NCI-H2227 treated with DMSO at 0.1 percent for 48 hours (cell line): ENCODE measurements at regions not wholly inside any gene's neighbourhood (a gene's known extent, or its start where the extent isn't known, plus 50 kb on each side); places are given as distances from the start of the nearest gene placed in this dataset.

Experiments used
- DNase-seq: peaks from one replicate; lab custom pipeline; 2025; lab: John Stamatoyannopoulos, UW

DNA sequence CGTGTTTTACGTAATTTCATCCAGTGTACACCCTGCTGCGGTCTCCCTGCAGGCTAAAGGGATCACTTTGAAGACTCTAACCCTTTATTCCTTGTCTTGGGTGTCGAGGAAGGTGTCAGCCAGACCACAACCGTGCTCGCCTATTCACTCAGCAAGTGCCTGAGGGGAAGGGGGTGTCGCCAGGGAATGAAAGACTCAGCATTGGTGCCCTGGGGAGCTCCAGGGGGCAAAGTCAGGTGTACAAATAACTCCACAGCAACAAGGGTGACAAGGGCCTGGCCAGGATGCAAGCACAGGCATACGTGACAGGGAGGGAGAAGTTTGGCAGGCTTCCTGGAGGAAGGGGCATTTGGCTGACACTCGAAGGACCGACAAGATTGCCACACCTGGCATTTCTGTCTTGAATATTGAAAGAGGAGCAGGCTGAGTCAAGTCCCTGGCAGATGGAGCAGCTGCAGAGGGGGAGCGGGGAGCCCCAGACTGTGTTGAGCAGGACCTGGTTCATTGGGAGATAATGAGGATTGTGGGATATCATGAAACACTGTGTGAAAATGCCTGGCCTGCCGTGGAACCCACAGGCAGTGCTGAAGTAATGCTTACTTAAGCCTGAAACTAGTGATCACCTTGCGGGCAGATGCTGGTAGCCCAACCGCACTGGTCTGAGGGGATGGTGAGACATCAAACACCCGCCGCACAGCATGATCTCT, 93.9 kb downstream of the RHOB start:
- no peak for DNase-seq

DNA sequence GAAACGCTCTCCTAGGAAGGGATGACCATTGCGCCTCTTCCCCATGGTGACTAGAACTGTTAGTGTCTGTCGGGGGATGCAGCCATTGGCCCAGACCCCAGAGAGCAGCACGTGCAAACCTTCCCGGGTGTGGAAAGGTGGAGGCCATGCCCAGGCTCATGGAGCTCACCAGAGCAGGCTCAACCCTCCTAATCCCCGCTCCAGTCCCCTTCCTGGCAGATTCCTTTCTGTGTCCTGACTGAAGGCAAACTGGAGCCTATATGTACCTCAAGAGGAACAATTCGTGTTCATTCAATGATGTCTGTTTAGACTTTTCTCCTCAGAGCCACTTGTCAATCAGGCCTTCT, 94.4 kb downstream of the RHOB start:
- DNase-seq, result no peak

DNA sequence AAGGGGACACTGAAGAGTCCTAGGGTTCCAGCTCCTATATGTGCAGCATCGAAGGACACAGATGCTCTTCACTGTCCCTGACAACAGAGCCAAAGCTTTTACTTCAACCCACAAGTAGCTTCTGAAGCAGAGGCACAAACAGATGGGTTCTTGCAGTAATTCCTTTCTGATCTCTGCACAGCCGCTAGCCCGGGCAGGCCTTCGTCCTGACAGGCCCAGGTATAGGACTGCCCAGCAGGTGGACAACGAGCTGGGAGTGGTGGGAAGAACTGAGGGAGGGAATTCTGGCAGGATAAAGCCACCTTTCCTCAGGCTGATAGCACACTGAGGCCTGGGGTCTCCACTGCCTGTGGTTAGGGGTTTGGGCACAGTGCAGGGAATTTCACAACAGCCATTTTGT, 94.8 kb downstream of the RHOB start:
- DNase-seq, result no peak

DNA sequence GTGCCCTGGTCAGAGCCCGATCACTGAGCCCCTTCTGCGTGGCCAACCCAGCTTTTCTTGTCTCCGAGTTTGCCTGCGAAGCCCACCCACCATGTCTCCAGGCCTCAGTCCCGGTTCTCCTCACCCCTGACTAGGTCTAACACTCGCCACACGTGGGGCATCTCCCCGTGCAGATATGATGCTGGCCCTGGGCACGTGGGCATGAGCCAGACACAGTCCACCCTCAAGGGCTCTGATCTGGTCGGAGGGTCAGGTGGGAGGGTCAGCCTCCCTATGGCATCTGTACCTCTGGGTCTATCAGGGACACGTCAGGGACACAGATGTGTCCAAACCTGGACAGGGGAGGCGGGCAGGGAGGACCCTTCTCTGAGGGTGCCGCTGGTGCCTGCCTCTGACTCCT, 95.4 kb downstream of the RHOB start:
- DNase-seq, result no peak

DNA sequence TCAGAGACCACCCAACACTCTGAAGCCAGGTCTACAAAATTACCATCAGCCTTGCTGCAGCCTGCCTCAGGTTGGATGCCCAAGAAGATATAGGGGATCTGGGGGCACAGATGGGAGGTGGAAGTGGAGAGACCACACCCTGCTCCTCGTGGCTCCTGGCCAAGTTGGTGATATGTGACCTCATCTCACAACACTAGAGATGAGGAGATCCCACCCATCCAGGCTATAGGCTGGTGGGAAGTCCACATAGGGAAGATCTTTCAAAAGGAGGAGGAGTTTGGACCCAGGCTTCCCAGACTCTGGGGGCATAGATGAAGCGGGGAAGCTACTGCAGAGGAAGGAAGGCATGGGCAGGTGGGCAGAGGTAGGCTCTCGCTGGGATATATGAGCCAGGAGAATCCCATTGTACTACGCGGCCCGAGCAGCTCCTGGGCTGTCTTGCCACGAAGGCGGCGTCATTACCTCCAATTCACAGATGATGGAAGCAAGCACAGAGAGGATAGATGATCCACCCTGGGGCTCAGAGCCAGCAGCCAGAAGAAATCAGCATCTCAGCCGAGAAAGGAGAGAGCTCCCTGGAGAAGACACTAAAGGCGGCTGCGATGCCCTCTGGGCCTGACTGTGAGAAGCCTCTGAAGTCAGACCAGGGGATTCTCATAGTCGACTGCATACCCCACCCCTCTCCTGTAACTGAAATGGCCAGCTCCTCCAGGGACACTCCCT, 96.0 kb downstream of the RHOB start:
- no peak for DNase-seq

DNA sequence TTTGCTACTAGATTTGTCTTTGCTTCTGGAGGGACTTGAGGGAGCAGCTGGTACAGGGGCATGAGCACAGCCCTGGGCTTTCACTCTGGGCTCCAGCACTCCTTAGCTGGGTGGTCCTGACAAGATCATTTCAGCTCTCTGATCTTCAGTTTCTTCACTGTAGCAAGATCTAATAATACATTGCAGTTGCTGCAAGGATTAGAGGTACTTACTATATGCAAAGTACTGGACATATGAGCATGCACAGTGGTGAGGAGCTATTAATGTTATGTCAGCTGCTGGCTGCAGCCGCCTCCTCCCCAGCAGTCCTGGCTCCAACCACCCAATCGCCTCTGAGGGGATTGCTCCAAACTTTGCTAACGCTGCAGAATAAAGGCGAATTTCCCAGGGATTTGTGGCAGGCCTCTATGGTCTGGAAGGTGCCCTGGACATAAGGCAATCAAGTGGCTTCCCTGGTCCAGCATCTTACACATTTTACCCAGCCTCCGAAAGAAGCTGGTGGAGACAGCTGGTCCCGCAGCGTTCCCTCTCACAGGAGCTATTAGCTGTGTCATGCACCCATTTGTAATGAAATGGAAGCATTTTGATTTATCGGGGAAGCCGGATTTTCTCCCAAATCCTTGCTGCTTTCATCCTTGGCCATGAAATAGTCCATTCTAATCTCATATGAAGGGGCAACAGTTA, 96.7 kb downstream of the RHOB start:
- peak; percentile 38 for DNase-seq

DNA sequence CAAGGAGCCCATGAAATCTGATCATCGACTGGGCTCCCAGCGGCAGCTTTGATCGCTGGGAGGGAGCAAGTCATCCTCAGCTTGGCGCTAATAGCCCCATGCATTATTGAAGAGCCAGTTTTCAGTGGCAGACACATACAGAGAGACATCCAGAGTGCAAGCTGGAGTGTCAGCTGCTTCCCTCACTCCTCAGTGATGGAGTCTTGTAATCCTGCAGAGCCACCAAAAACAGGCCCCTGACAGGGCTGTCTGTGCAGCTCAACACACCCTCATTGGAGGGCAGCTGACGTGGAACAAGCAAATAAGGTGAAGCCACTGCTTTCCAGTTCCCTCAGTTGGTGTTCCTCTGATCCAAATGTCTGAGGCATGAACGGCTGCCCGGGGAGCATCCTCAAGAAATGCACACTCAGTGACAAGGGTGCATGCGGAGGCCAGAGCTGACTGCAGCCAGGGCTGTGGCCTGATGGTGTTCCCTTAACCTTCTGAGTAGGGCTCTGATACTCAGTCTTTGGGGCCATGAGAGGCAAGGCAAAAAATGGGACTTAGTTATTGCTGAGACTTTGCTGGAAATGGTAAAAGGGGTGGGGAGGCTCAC, 97.4 kb downstream of the RHOB start:
- peak; percentile 38 for DNase-seq

DNA sequence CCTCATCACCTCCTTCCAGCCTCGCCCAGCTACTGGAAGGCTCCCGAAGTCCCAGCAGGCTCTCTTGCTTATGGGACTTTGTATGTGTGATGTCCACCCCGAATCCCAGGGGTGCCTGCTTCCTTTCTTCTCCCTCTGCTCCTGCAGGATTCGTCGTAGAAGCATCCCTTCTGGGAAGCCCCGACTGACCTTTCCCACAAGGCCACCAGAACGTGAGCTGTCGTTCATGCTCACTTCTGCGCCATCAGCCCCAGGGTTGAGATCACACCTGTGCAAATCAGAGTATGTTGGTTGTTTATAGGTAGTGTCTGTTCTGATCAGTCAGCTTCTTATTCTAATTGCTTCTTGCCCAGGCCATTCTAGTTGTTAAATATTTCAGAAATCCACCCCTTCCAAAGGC, 101.8 kb downstream of the HS1BP3 start:
- no peak for DNase-seq

DNA sequence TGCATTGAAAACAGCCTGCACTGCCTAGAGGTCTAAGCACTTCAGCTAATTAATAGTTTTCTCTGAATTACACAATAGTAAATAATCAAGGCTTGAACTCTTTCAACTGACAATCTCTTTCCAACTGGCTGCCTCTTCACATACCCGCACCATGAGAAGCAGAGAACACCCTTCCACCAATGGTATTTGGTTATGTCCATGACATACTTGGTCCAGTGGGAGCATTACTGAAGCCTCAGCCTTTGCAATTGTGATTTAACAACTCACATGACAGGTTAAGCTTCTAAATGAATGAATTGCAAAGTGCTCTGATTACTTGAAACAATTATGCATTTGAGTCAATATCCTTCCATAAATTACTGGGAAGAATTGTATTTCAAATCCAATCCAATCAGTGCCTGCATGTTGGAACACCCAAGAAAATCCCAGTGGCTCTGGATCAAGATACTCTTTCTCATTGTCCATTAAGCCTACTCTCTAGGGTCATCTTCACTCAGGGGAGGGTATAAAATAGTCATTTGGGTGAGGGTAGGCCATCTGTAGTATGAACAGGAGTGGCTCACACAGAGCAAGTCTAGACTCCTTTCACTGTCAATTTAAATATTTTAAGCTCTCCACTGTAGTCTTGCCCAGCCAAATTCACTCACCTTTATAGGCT, 101.1 kb downstream of the HS1BP3 start:
- no peak for DNase-seq

DNA sequence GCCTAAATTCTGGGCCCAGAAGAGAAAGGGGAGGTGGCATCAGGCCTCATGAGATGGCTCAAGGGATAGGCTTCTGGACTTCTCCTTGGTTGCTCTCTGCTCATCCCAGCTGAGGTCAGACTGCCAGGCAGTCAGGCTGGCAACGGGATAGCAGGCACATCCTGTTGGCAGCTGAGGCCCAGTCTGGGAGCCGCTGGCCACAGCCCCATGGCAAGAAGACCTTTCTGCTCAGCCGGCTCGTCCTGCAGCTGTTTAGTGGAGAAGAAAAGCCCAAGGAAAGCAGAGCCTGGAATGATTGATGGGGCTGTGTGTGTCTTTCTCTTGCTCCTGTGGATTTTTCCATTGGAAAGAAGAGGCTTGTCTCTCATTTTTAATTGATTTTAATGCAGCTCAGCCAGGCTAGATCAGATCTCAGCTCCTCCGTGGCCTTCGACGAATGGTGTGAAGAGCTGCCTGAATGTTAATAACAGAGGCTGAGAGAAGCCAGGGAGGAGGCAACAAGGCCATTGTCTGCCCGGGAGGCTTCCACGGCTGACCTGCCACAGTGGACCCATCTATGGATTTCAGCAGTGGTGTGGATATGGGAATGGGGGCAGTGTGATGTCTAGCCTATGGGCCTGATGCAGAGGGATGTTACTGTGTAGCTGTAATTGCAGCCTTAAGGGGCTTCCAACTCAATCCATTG, 99.5 kb downstream of the HS1BP3 start:
- DNase-seq, result no peak

DNA sequence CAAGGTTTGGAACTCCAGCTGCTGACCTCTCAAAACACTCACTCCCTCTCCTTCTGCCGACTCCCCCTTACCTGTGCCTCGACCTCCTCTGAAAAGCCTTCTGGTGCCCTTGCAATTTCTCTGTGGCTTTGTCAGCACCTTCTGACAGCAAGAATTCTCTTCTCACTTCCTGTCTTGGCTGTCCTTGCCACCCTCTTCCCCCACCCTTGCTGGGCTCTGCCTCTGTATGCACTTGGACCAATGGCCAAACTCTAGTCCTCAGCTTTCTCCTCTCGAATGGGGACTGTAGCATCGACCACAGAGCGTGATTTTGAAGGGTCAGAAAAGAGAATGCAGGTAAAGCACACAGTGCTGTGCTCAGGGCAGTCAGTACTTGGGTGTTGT, 99.0 kb downstream of the HS1BP3 start:
- no peak for DNase-seq

DNA sequence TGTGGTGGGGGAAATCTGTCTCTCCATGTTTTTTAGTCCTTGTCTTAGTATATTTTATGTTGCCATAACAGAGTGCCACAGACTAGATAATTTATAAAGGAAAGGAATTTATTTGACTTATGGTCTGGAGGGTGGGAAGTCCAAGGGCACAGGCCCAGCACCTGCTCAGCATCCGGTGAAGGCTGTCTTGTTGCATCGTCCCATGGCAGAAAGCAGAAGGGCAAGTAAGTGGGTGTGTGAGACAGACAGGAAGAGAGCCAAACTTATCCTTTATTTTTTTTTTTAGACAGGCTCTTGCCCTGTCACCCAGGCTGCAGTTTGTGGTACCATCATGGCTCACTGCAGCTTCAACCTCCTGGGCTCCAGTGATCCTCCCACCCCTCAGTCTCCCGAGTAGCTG, 98.1 kb downstream of the HS1BP3 start:
- DNase-seq, result no peak

DNA sequence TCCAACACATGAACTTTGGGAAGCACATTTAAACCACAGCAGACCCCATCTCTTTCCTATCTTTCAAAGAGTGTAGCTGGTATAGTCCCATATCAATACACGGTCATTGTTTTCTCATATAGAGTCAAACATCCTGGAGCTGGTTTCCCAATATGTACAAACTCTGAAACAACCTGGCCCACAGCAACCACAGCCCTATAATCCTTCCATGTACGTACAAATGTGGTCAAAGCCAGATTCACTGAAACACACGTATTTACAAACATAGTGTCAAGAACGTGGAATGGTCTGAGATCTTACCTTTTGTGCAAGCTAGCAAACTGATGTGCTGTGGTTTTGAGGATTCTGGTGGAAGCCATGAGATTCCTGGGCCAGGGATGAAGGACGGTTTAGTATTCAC, 97.3 kb downstream of the HS1BP3 start:
- DNase-seq, result no peak

DNA sequence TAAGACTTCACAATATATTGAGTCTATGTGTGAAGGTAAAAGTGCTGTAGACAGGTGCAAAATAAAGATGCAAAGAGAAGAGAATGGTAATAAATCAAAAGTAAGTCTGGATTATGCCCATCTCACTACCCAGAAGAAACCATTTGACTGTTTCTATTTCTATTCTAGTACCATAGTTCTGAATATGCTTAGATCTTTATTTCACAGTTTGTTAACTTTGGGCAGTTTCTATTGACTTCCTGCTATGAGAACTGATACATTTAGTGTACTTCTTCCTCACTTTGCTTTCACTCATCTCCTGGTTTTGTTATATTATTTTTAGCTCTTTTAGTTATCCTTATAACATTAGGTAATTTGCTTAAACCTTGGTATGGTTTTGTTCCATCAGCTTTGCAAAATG, 94.9 kb downstream of the HS1BP3 start:
- no peak for DNase-seq

DNA sequence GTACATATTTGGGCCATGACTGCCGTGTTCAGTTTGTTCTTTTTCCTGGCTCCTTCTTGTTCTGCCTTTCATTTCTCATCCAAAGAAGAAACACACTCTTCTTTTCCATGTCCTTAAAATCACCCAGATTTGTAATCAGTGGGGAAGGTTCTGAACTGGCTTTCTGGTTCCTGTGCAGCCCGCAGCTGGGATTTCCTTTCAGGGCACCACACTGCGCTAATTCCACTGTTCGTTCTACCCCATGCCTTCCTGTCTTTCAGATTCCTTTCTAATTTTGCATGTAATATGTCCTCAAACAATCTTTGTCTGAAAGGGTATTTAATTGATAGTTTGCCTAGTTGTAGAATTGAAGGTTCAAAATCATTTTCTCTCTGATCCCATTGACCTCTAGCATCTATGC, 94.1 kb downstream of the HS1BP3 start:
- no peak for DNase-seq

DNA sequence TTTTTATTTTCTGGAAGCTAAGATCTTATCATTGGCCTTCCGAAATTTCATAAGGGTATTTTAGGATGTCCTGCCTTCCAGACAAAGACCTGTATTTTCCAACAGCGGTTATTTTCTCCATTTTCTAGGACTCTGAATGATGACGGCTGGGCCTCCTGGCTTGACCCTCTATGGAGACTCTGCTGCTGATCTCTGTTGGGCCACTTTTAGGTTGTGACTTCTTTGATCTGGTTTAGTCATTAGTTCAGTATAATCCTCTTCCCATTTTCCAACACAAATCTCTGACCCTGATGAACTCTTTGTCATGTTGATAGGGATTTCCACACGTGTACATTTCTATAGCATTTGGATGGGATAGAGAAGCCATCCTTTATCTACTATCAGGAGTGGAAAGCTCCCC, 93.7 kb downstream of the HS1BP3 start:
- DNase-seq, result no peak

DNA sequence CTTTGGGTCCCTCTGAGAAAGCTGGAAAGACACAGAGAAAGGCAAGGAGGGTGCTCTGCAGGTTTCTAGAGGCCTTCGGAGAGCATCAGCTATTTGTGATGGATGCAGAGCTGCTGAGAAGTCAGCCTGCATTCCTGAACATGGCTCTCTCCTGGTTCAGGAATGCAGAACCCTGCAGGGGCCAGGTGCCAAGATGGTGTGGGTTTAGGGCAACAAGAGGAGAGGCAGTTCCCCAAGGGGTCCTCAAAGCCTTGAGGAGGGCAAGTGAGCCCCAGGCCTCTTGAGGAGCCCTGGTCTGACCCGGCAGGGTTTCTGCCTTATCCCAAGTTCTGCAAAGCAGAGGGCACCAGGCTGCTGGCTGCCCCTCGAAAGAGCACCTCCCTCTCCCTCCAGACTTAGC, 93.3 kb downstream of the HS1BP3 start:
- no peak for DNase-seq

DNA sequence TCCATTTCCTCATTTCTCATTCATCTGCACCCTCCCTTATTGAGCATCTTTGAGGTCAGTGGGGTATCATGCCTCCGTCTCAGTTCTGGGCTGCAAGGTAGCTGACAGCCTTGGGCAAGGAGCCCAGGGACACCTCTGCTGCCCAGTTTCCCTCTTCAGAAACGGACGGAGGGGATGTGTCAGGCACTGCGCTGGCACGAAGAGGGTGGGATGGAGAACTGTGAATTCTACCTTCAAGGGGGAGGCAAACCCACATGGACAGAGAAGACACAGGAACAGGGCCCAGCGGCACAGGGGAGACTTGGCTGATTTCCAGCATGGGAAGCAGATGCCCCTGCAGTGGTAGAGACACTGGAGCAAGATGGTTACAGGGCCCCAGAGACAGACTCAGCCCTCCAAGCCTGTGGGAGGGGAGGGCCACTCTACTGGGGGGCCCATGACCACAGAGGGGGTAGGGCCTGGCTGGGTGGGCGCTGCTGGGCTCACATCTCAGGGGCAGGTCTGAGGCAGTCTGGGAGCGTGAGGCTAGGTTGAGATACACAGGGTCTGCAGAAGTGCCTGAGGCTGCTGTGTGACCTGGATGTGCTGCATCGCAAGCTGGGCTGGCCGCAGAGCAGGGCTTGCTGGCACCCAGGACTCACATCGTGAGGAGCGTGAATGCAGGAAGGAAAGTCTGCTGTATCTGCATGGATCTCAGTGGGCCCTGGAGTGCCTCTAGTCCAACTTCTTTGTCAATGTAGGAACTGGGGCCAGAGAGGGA, 92.3 kb downstream of the HS1BP3 start:
- DNase-seq, result no peak

DNA sequence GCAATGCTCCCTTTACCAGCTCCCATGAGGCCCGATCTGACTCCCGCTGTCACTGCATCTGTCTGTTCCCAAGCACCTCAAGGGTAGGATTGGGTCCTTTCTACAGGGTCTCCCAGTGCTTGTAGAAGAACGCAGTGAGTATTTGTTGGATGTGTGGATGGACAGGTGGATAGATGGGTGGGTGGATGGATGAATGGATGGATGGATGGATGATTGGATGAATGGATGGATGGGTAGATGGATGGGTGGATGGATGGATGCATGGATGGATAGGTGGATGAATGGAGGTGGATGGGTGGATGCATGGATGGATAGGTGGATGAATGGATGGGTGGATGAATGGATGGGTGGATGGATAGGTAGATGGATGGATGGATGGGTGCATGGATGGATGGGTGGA, 91.6 kb downstream of the HS1BP3 start:
- DNase-seq, result no peak

DNA sequence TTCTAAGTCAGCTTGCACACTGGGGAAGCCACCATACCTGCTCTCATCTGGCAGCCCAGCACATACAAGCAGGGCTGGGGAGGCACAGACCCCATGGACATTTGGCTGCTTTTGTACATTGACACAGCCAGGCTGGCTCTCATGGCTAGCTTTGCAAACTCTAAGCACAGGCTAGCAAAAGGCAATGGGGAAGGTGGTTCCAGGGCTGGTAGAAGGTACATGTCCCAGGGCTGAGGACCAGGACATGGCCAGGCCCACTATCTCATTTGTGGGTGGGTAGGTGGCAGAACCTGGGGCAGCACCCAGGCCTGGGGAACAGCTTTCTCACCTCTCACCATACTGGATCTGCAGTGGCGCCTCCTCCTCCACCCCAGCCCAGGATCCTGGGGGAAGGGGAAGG, 90.9 kb downstream of the HS1BP3 start:
- no peak for DNase-seq
